ENCODE measurements at regions not wholly inside any gene's neighbourhood (a gene's known extent, or its start where the extent isn't known, plus 50 kb on each side); places are given as distances from the start of the nearest gene placed in this dataset.

GRCh38 chr22:34997633-34998299 lies 68.2 kb upstream of the ISX start:
- TF ChIP-seq TEAD4 (CRISPR knock-in tag; IDR thresholded peaks at IDR 0.05) = no peak
- no peak for TF ChIP-seq ATF3 (CRISPR knock-in tag; conservative IDR thresholded peaks at IDR 0.05)
- no peak for TF ChIP-seq ZBTB21 (CRISPR knock-in tag; IDR thresholded peaks at IDR 0.05; ENCODE audit: borderline replicate concordance)
- no peak for TF ChIP-seq CREM (CRISPR knock-in tag; IDR thresholded peaks at IDR 0.05)
- no peak for TF ChIP-seq CTCF (IDR thresholded peaks at IDR 0.05)
- no peak for TF ChIP-seq ATF2 (CRISPR knock-in tag; IDR thresholded peaks at IDR 0.05; ENCODE audit: borderline replicate concordance, low read depth)
- no peak for TF ChIP-seq AFF4 (CRISPR knock-in tag; IDR thresholded peaks at IDR 0.05; ENCODE audit: borderline replicate concordance)
- TF ChIP-seq HMGXB4 (CRISPR knock-in tag; IDR thresholded peaks at IDR 0.05) = no peak
- TF ChIP-seq MAX (CRISPR knock-in tag; IDR thresholded peaks at IDR 0.05) = no peak
- no peak for TF ChIP-seq NFE2L1 (CRISPR knock-in tag; IDR thresholded peaks at IDR 0.05)
- no peak for TF ChIP-seq IRF1 (CRISPR knock-in tag; IDR thresholded peaks at IDR 0.05)
- TF ChIP-seq NFYB (CRISPR knock-in tag; conservative IDR thresholded peaks at IDR 0.05; ENCODE audit: low read depth) = no peak

All from WTC11 (cell line).